SU-DHL-6 (cell line): ENCODE measurements at regions not wholly inside any gene's neighbourhood (a gene's known extent, or its start where the extent isn't known, plus 50 kb on each side); places are given as distances from the start of the nearest gene placed in this dataset.

Experiments
- CTCF ChIP-seq: fragments of 200-600 bp; sonication (generic); IDR thresholded peaks from one replicate; pipeline ENCODE4 v1.5.1; 2017; ENCODE audit warnings: antibody characterized with exemption, mild to moderate bottlenecking, low read length, moderate library complexity; ENCODE audit not compliant: insufficient read depth, poor library complexity, severe bottlenecking
- EZH2phosphoT487 ChIP-seq: fragments of 200-600 bp; sonication (generic), shearing (Covaris generic); conservative IDR thresholded peaks from 2 replicates; pipeline ENCODE4 v1.6.1; 2018; ENCODE audit warnings: mild to moderate bottlenecking, antibody characterized with exemption, low read length, moderate library complexity, mixed read lengths

GRCh38 chr1:101344745-101345144 is 107.9 kb downstream of the S1PR1 start:
- TF ChIP-seq CTCF (no peak), EZH2phosphoT487 (no peak)
